K562 (cell line): ENCODE measurements at regions not wholly inside any gene's neighbourhood (a gene's known extent, or its start where the extent isn't known, plus 50 kb on each side); places are given as distances from the start of the nearest gene placed in this dataset.
A peak's percentile ranks its signal among the peaks of the same experiment; 100 is the strongest.

Experiments
- ATF6 ChIP-seq: sonication (generic); formaldehyde crosslinking; IDR thresholded peaks from 2 replicates; pipeline ENCODE4 v1.4.0; 2020; ENCODE audit warnings: mild to moderate bottlenecking, missing genetic modification reagents
- CBX3 ChIP-seq, 2 experiments: IDR thresholded peaks; 1 replicate in 1 of 2; 2 replicates in 1 of 2; pipeline ENCODE4 v1.6.1; 2012; ENCODE audit warnings: inconsistent platforms in 2 of 2, low read length in 2 of 2, borderline replicate concordance in 1 of 2, control low read depth in 1 of 2
- CCAR2 ChIP-seq: fragments of 200-400 bp; formaldehyde crosslinking; IDR thresholded peaks from 2 replicates; pipeline ENCODE4 v1.6.1; 2017; ENCODE audit warnings: mild to moderate bottlenecking, low read depth, low read length
- CREBBP ChIP-seq: IDR thresholded peaks from one replicate; pipeline ENCODE4 v1.6.1; 2012; ENCODE audit warnings: low read depth, mild to moderate bottlenecking, control low read depth, inconsistent platforms, low read length
- FOXJ2 ChIP-seq: fragments of 200-800 bp; sonication (Bioruptor generic); IDR thresholded peaks from 2 replicates; pipeline ENCODE4 v1.6.1; 2016; ENCODE audit warnings: missing genetic modification characterization, missing compliant biosample characterization
- FOXK1 ChIP-seq: sonication (generic); formaldehyde crosslinking; IDR thresholded peaks from 2 replicates; pipeline ENCODE4 v1.8.0; 2022; ENCODE audit warnings: missing genetic modification reagents, mild to moderate bottlenecking, borderline replicate concordance
- KAT2B ChIP-seq: IDR thresholded peaks from one replicate; pipeline ENCODE4 v1.6.1; 2012; ENCODE audit warnings: low read depth, mild to moderate bottlenecking, control low read depth, inconsistent platforms, low read length, moderate library complexity
- KDM1A ChIP-seq, 2 experiments: fragments of 450-650 bp; IDR thresholded peaks; 2 replicates each; pipeline ENCODE4 v1.6.1; 2016; ENCODE audit warnings: mild to moderate bottlenecking in 2 of 2
- MGA ChIP-seq: fragments of 450-650 bp; IDR thresholded peaks from 2 replicates; pipeline ENCODE4 v1.6.1; 2016; ENCODE audit warnings: mild to moderate bottlenecking, moderate library complexity
- NR2C1 ChIP-seq, 2 experiments: fragments of 450-650 bp; IDR thresholded peaks; 2 replicates each; pipeline ENCODE4 v1.6.1; 2017; ENCODE audit warnings: mild to moderate bottlenecking in 2 of 2, antibody characterized with exemption in 1 of 2, inconsistent platforms in 1 of 2, missing compliant biosample characterization in 1 of 2, missing genetic modification characterization in 1 of 2
- RBM22 ChIP-seq: fragments of 200-400 bp; formaldehyde crosslinking; IDR thresholded peaks from 2 replicates; pipeline ENCODE4 v1.6.1; 2018; ENCODE audit warnings: low read length, low read depth; ENCODE audit not compliant: poor library complexity, severe bottlenecking
- SIN3A ChIP-seq, 2 experiments: fragments of 150-350 bp in 1 of 2; IDR thresholded peaks; 2 replicates each; pipeline ENCODE4 v1.6.1; 2011 to 2016; ENCODE audit warnings: borderline replicate concordance in 2 of 2, low read depth in 2 of 2, low read length in 2 of 2, mild to moderate bottlenecking in 2 of 2, moderate library complexity in 2 of 2; ENCODE audit not compliant: control insufficient read depth in 1 of 2
- TCF3 ChIP-seq: sonication (generic); formaldehyde crosslinking; IDR thresholded peaks from 2 replicates; pipeline ENCODE4 v1.4.0; 2020; ENCODE audit warnings: mild to moderate bottlenecking, missing genetic modification reagents
- ZKSCAN3 ChIP-seq: fragments of 250-450 bp; sonication (Bioruptor Pico); IDR thresholded peaks from 2 replicates; pipeline ENCODE4 v1.4.0; 2020
- ZNF224 ChIP-seq: sonication (generic); formaldehyde crosslinking; IDR thresholded peaks from 2 replicates; pipeline ENCODE4 v1.8.0; 2022; ENCODE audit warnings: mild to moderate bottlenecking, missing genetic modification reagents
- ZNF263 ChIP-seq: sonication (generic); formaldehyde crosslinking; IDR thresholded peaks from 2 replicates; pipeline ENCODE4 v1.8.0; 2022; ENCODE audit warnings: mild to moderate bottlenecking, missing genetic modification reagents, borderline replicate concordance

GRCh38 chr16:50881331-50881830, 139.5 kb downstream of the CYLD start (continued):
- no peak for TF ChIP-seq ATF6
- peak; percentile 87 for TF ChIP-seq FOXJ2 (tag)
- TF ChIP-seq RBM22 = no peak
- no peak for TF ChIP-seq FOXK1
- no peak for TF ChIP-seq MGA
- TF ChIP-seq CCAR2 = no peak
- no peak for TF ChIP-seq KAT2B
- TF ChIP-seq ZKSCAN3 = no peak
- peak; percentile 21; the same call in 1 of the 2 replicates for TF ChIP-seq TCF3
- TF ChIP-seq SIN3A (IDR thresholded peaks at IDR 0.05; ENCODE audit: borderline replicate concordance in 2 of 2, control insufficient read depth in 1 of 2, low read depth in 2 of 2, low read length in 2 of 2) = no peak
- no peak for TF ChIP-seq ZNF224 (CRISPR knock-in tag)
- TF ChIP-seq CREBBP = no peak
- 0 out of 4 replicates have a peak, but pooled peaks have one; percentile 9 to 23 for TF ChIP-seq KDM1A (IDR thresholded peaks at IDR 0.05)
- TF ChIP-seq CBX3 (IDR thresholded peaks at IDR 0.05; ENCODE audit: borderline replicate concordance in 1 of 2, low read length in 2 of 2) = no peak
- no peak for TF ChIP-seq ZNF263 (CRISPR knock-in tag)
- no peak for TF ChIP-seq NR2C1 (IDR thresholded peaks at IDR 0.05)
- no peak for TF ChIP-seq NR2C1 (tag; IDR thresholded peaks at IDR 0.05)
